ENCODE measurements at regions not wholly inside any gene's neighbourhood (a gene's known extent, or its start where the extent isn't known, plus 50 kb on each side); places are given as distances from the start of the nearest gene placed in this dataset.

GRCh38 chr2:107405261-107405660, 421.4 kb upstream of the RGPD4 start:
- DNase-seq (ENCODE audit: low spot score), result no peak
- no TSS peak for BruUV-seq (replicated peaks)
- POLR2A ChIA-PET, result interaction anchor here (0.6 to 0.7 kb wide), 2 partner anchors 730 to 1714 kb away, joined by 3 to 4 read pairs; no protein-coding TSS in a partner anchor
- Histone ChIP-seq H3K9me3 (ENCODE audit: low read length) (no peaks in the 10 kb centered on the region), H3K4me1 (ENCODE audit: insufficient read depth, low read length, poor library complexity, severe bottlenecking) (no peaks in the 10 kb centered on the region), H3K4me2 (ENCODE audit: low read length) (no peak overlapping the region), H2AFZ (ENCODE audit: low read length) (no peak overlapping the region), H3K9me2 (ENCODE audit: insufficient read depth, low read length) (no peaks in the 10 kb centered on the region), H3K27ac (ENCODE audit: low read depth, low read length, poor library complexity, severe bottlenecking) (no peak overlapping the region), H3K79me2 (ENCODE audit: insufficient read depth, low read depth, low read length) (no peaks in the 10 kb centered on the region), H3K36me3 (ENCODE audit: insufficient read depth, low read length) (no peaks in the 10 kb centered on the region), H3K4me3 (ENCODE audit: low read depth, low read length, poor library complexity, severe bottlenecking) (no peak overlapping the region), H4K20me1 (ENCODE audit: insufficient read depth, low read length) (no peaks in the 10 kb centered on the region)
- CTCF ChIA-PET (ENCODE audit: unreplicated experiment), result no interaction called here
- TF ChIP-seq CTCF (conservative IDR thresholded peaks at IDR 0.05; ENCODE audit: low read length), result no peak
- no peak for TF ChIP-seq EZH2phosphoT487 (IDR thresholded peaks at IDR 0.05; ENCODE audit: borderline replicate concordance, low read depth, low read length)
- intact Hi-C loops (cut with micrococcal nuclease; ENCODE audit: unreplicated experiment), result no loop called here

GRCh38 chr2:107407017-107407416, 419.7 kb upstream of the RGPD4 start:
- Histone ChIP-seq H3K36me3 (ENCODE audit: insufficient read depth, low read length) (no peaks in the 10 kb centered on the region), H3K27ac (ENCODE audit: low read depth, low read length, poor library complexity, severe bottlenecking) (no peak overlapping the region), H3K4me1 (ENCODE audit: insufficient read depth, low read length, poor library complexity, severe bottlenecking) (no peaks in the 10 kb centered on the region), H3K4me2 (ENCODE audit: low read length) (no peak overlapping the region), H3K9me3 (ENCODE audit: low read length) (no peaks in the 10 kb centered on the region), H3K79me2 (ENCODE audit: insufficient read depth, low read depth, low read length) (no peaks in the 10 kb centered on the region), H3K4me3 (ENCODE audit: low read depth, low read length, poor library complexity, severe bottlenecking) (no peak overlapping the region), H4K20me1 (ENCODE audit: insufficient read depth, low read length) (no peaks in the 10 kb centered on the region), H3K9me2 (ENCODE audit: insufficient read depth, low read length) (no peaks in the 10 kb centered on the region), H2AFZ (ENCODE audit: low read length) (no peak overlapping the region)
- ChIA-PET POLR2A (no interaction called here), CTCF (ENCODE audit: unreplicated experiment) (no interaction called here)
- BruUV-seq (replicated peaks), result no TSS peak
- DNase-seq (ENCODE audit: low spot score), result no peak
- no peak for TF ChIP-seq EZH2phosphoT487 (IDR thresholded peaks at IDR 0.05; ENCODE audit: borderline replicate concordance, low read depth, low read length)
- TF ChIP-seq CTCF (conservative IDR thresholded peaks at IDR 0.05; ENCODE audit: low read length), result no peak
- intact Hi-C loops (cut with micrococcal nuclease; ENCODE audit: unreplicated experiment), result no loop called here

- Histone ChIP-seq H2AFZ (ENCODE audit: low read length) (no peak overlapping the region), H3K36me3 (ENCODE audit: insufficient read depth, low read length) (no peaks in the 10 kb centered on the region), H3K79me2 (ENCODE audit: insufficient read depth, low read depth, low read length) (no peaks in the 10 kb centered on the region), H3K4me2 (ENCODE audit: low read length) (no peak overlapping the region), H3K9me2 (ENCODE audit: insufficient read depth, low read length) (no peaks in the 10 kb centered on the region), H4K20me1 (ENCODE audit: insufficient read depth, low read length) (no peaks in the 10 kb centered on the region), H3K27ac (ENCODE audit: low read depth, low read length, poor library complexity, severe bottlenecking) (no peak overlapping the region), H3K4me1 (ENCODE audit: insufficient read depth, low read length, poor library complexity, severe bottlenecking) (no peaks in the 10 kb centered on the region), H3K9me3 (ENCODE audit: low read length) (no peaks in the 10 kb centered on the region), H3K4me3 (ENCODE audit: low read depth, low read length, poor library complexity, severe bottlenecking) (no peak overlapping the region)
- POLR2A ChIA-PET, result no interaction called here
- no peak for DNase-seq (ENCODE audit: low spot score)
- CTCF ChIA-PET (ENCODE audit: unreplicated experiment), result no interaction called here
- no TSS peak for BruUV-seq (replicated peaks)
- TF ChIP-seq CTCF (conservative IDR thresholded peaks at IDR 0.05; ENCODE audit: low read length), result no peak
- no peak for TF ChIP-seq EZH2phosphoT487 (IDR thresholded peaks at IDR 0.05; ENCODE audit: borderline replicate concordance, low read depth, low read length)
- intact Hi-C loops (cut with micrococcal nuclease; ENCODE audit: unreplicated experiment), result no loop called here
Observed at GRCh38 chr2:107407974-107408373, 418.7 kb upstream of the RGPD4 start.
